ENCODE measurements at regions not wholly inside any gene's neighbourhood (a gene's known extent, or its start where the extent isn't known, plus 50 kb on each side); places are given as distances from the start of the nearest gene placed in this dataset.

DNA sequence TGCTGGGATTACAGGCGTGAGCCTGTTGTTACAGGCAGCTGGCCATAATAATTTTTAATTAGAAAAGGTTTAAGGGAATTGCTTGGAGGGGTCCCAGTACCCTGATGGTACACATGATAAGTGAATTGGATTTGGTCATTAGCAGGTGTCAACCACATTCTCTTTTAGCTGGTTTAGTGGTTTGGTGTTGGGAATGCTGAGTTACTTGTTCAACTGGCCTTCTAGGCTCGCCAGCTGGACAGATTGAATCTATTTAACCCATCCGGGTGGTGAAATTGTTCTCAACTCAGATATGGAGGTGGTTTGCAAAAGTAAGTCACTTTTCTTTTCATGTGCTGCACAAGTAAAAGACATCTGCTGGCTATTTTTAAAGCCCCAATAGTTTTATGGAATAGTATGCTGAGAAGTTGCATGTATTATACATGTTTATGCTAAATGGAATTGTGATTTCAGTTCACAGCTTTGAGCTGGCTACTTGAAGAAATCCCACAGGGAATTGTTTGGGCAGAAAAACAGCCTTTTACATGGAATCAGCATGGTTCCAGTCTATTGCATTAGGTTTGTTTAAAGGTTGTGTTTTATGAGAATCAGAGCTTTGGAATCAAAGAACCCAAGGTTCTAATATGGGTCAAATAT lies 149.8 kb upstream of the SLC28A3 start:
- H3K27me3 Mint-ChIP-seq (ENCODE audit: low read depth): no peaks in the 10 kb centered on the region
- peaks cover 4% of the 10 kb centered on the region for H3K9me3 Mint-ChIP-seq
- TF ChIP-seq, protein P1, sequence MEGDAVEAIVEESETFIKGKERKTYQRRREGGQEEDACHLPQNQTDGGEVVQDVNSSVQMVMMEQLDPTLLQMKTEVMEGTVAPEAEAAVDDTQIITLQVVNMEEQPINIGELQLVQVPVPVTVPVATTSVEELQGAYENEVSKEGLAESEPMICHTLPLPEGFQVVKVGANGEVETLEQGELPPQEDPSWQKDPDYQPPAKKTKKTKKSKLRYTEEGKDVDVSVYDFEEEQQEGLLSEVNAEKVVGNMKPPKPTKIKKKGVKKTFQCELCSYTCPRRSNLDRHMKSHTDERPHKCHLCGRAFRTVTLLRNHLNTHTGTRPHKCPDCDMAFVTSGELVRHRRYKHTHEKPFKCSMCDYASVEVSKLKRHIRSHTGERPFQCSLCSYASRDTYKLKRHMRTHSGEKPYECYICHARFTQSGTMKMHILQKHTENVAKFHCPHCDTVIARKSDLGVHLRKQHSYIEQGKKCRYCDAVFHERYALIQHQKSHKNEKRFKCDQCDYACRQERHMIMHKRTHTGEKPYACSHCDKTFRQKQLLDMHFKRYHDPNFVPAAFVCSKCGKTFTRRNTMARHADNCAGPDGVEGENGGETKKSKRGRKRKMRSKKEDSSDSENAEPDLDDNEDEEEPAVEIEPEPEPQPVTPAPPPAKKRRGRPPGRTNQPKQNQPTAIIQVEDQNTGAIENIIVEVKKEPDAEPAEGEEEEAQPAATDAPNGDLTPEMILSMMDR (conservative IDR thresholded peaks at IDR 0.05): no peak

DNA sequence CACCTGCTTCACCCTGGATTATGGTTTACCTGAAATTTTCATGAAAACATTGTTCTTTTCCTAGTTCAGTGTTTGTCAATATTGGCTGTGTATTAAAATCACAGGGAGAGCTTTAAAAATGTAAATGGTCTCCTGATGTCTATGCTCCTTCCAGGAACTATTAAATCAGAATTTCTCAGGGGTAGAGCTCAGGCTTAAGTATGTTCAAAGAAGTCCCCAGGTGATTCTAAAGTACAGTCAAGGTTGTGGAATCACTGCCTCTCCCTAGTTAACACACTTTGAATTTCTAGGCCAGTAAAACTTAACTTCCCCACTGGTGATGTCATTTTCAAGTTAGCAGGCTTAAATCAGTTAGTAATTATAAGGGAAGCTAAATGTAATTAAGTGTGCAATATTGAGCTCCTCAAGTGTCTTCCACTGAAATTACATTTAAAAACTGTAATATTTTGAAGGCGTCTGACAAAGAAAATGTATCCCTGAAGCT lies 150.3 kb upstream of the SLC28A3 start:
- Mint-ChIP-seq H3K27me3 (ENCODE audit: low read depth) (no peaks in the 10 kb centered on the region), H3K9me3 (peaks cover 1% of the 10 kb centered on the region), H3K4me3 (no peak overlapping the region), H3K4me1 (no peaks in the 10 kb centered on the region), H3K36me3 (ENCODE audit: low read depth) (no peaks in the 10 kb centered on the region), H3K27ac (ENCODE audit: unreplicated experiment) (no peak overlapping the region)
- no peak for DNase-seq (ENCODE audit: low read depth, low spot score)
- TF ChIP-seq, protein P1 (conservative IDR thresholded peaks at IDR 0.05): no peak

More for the DNA sequence above, 149.8 kb upstream of the SLC28A3 start:
- Mint-ChIP-seq H3K36me3 (ENCODE audit: low read depth) (no peaks in the 10 kb centered on the region), H3K27ac (ENCODE audit: unreplicated experiment) (no peak overlapping the region), H3K4me1 (no peaks in the 10 kb centered on the region), H3K4me3 (no peak overlapping the region)
- DNase-seq (ENCODE audit: low read depth, low spot score): no peak

- Mint-ChIP-seq H3K4me3 (no peak overlapping the region), H3K27me3 (ENCODE audit: low read depth) (no peaks in the 10 kb centered on the region), H3K36me3 (ENCODE audit: low read depth) (no peaks in the 10 kb centered on the region), H3K27ac (ENCODE audit: unreplicated experiment) (no peak overlapping the region), H3K4me1 (no peaks in the 10 kb centered on the region), H3K9me3 (peaks cover 2% of the 10 kb centered on the region)
- DNase-seq (ENCODE audit: low read depth, low spot score): no peak
- TF ChIP-seq, protein P1 (conservative IDR thresholded peaks at IDR 0.05): no peak
Measured at GRCh38 chr9:84492366-84493159, 152.0 kb upstream of the SLC28A3 start.

DNA sequence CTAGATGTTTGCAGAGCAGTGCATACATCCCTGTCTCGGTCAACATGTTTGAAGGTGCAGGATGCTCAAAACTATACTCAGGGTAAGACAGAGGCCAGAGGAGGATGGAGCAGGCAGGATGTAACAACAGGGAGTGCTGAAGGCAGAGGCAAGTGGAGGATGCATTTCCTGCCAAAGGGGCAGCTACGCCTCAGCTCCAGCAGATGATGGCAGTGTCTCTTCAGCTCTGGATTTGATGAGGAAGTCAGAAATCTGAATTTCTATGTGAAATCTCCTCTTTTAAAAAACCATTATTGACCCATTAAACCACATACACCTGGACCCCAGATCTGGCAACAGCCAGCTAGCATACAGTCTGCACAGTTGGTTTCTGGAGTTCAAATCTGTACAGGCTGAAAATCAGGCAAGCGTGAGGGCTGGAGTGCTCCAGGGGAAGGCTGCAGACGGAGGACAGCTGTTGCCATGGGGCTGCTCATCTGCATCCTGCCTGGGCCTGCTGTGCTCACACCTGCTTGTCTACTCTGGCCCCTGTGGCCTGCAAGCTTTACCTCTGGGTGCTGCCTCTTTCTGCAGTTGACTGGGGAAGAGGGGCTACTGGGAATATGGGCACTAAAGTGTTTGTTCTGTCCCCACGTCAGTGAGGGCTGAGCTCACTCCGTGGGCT lies 152.9 kb upstream of the SLC28A3 start:
- no peak overlapping the region for H3K27ac Mint-ChIP-seq (ENCODE audit: unreplicated experiment)
- no peaks in the 10 kb centered on the region for H3K27me3 Mint-ChIP-seq (ENCODE audit: low read depth)
- TF ChIP-seq, protein P1 (conservative IDR thresholded peaks at IDR 0.05): no peak
- H3K9me3 Mint-ChIP-seq: peaks cover 2% of the 10 kb centered on the region
- DNase-seq (ENCODE audit: low read depth, low spot score): no peak
- no peaks in the 10 kb centered on the region for H3K36me3 Mint-ChIP-seq (ENCODE audit: low read depth)
- H3K4me3 Mint-ChIP-seq: no peak overlapping the region
- H3K4me1 Mint-ChIP-seq: no peaks in the 10 kb centered on the region

DNA sequence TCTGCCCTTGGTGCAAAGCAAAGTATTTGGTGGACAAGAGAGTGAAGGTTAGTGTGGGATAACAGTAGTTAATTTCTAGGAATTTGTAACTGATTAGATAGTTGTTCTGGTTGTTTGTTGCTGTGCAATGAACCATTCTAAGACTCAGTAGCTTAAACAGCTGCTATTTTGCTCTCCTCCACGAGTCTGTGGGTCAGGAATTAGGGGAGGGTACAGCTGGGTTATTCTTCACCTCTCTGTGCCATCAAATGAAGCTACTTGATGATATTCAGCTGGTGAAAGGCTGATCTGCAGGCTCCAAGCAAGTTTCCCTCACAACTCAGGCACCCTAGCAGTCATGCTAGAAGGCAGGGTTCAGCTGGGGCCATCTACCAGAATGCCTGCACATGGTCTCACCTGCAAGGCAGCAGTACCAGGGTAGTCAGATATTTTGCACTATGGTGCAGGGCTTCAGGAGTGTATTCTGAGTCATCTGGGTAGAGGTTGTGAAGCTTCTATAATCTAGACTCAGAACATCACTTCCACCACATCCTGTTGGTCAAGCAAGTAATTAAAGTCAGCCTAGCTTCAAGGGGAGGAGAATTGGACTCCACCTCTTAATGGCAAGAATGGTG lies 159.5 kb upstream of the SLC28A3 start:
- Mint-ChIP-seq H3K27ac (ENCODE audit: unreplicated experiment) (no peak overlapping the region), H3K9me3 (peaks cover 6% of the 10 kb centered on the region), H3K36me3 (ENCODE audit: low read depth) (no peaks in the 10 kb centered on the region), H3K4me1 (no peaks in the 10 kb centered on the region), H3K27me3 (ENCODE audit: low read depth) (peaks cover 5% of the 10 kb centered on the region), H3K4me3 (no peak overlapping the region)
- no peak for DNase-seq (ENCODE audit: low read depth, low spot score)
- TF ChIP-seq, protein P1 (conservative IDR thresholded peaks at IDR 0.05): no peak

Measured in neural crest cell (in vitro differentiated cells).